Ramos (cell line): ENCODE measurements at regions not wholly inside any gene's neighbourhood (a gene's known extent, or its start where the extent isn't known, plus 50 kb on each side); places are given as distances from the start of the nearest gene placed in this dataset.

ENCODE experiments used
- in situ Hi-C: fragments of 300-500 bp; cut with MboI; formaldehyde crosslinking; loops from one replicate; pipeline ENCODE4 v1.14.3; 2022; ENCODE audit warnings: low sequenced_read_pairs; ENCODE audit not compliant: unreplicated experiment

GRCh38 chr3:117706756-117707155, 997.2 kb downstream of the TUSC7 start:
- in situ Hi-C loops, result no loop called here

- in situ Hi-C loops, result no loop called here
These were observed 999.0 kb downstream of the TUSC7 start for GRCh38 chr3:117708601-117709000.

- in situ Hi-C loops, result no loop called here
These were observed 999.5 kb downstream of the TUSC7 start for GRCh38 chr3:117709108-117709507.

GRCh38 chr3:117710501-117710900, 1000.9 kb downstream of the TUSC7 start:
- in situ Hi-C loops, result no loop called here

- in situ Hi-C loops, result no loop called here
These were observed 1009.8 kb downstream of the TUSC7 start for GRCh38 chr3:117719316-117719926.

GRCh38 chr3:117721866-117722265, 1012.3 kb downstream of the TUSC7 start:
- in situ Hi-C loops, result no loop called here

- in situ Hi-C loops, result no loop called here
These were observed 1013.3 kb downstream of the TUSC7 start for GRCh38 chr3:117722856-117723255.

- in situ Hi-C loops, result no loop called here
These were observed 1014.2 kb downstream of the TUSC7 start for GRCh38 chr3:117723825-117724224.

GRCh38 chr3:117725314-117725713, 1015.7 kb downstream of the TUSC7 start:
- in situ Hi-C loops, result no loop called here

- in situ Hi-C loops, result no loop called here
These were observed 1017.2 kb downstream of the TUSC7 start for GRCh38 chr3:117726776-117727175.

GRCh38 chr3:117728226-117728625, 1018.6 kb downstream of the TUSC7 start:
- in situ Hi-C loops, result no loop called here

- in situ Hi-C loops, result no loop called here
These were observed 1024.9 kb downstream of the TUSC7 start for GRCh38 chr3:117734496-117734895.

- in situ Hi-C loops, result no loop called here
These were observed 1026.0 kb downstream of the TUSC7 start for GRCh38 chr3:117735481-117736101.

- in situ Hi-C loops, result no loop called here
These were observed 1027.3 kb downstream of the TUSC7 start for GRCh38 chr3:117736846-117737245.

- in situ Hi-C loops, result no loop called here
These were observed 1034.4 kb downstream of the TUSC7 start for GRCh38 chr3:117743993-117744392.

- in situ Hi-C loops, result no loop called here
These were observed 1035.4 kb downstream of the TUSC7 start for GRCh38 chr3:117744935-117745334.

GRCh38 chr3:117745516-117745915, 1035.9 kb downstream of the TUSC7 start:
- in situ Hi-C loops, result no loop called here

- in situ Hi-C loops, result no loop called here
These were observed 1036.5 kb downstream of the TUSC7 start for GRCh38 chr3:117746066-117746465.

- in situ Hi-C loops, result no loop called here
These were observed 1038.6 kb downstream of the TUSC7 start for GRCh38 chr3:117748131-117748530.

- in situ Hi-C loops, result no loop called here
These were observed 1041.2 kb downstream of the TUSC7 start for GRCh38 chr3:117750674-117751269.

GRCh38 chr3:117751651-117752050, 1042.1 kb downstream of the TUSC7 start:
- in situ Hi-C loops, result no loop called here
